DND-41 (cell line): ENCODE measurements at regions not wholly inside any gene's neighbourhood (a gene's known extent, or its start where the extent isn't known, plus 50 kb on each side); places are given as distances from the start of the nearest gene placed in this dataset.

Experiments
- EZH2 ChIP-seq: IDR thresholded peaks from 3 replicates; pipeline ENCODE4 v1.6.1; 2012; ENCODE audit warnings: borderline replicate concordance, low read depth, mild to moderate bottlenecking, moderate library complexity, low read length, inconsistent platforms; ENCODE audit not compliant: severe bottlenecking
- TF ChIP-seq, protein P1 (sequence below): IDR thresholded peaks from 2 replicates; pipeline ENCODE4 v1.5.1; 2012; ENCODE audit warnings: borderline replicate concordance, low read length, moderate library complexity, mild to moderate bottlenecking; ENCODE audit not compliant: poor library complexity, severe bottlenecking; ENCODE audit errors: extremely low read depth

DNA sequence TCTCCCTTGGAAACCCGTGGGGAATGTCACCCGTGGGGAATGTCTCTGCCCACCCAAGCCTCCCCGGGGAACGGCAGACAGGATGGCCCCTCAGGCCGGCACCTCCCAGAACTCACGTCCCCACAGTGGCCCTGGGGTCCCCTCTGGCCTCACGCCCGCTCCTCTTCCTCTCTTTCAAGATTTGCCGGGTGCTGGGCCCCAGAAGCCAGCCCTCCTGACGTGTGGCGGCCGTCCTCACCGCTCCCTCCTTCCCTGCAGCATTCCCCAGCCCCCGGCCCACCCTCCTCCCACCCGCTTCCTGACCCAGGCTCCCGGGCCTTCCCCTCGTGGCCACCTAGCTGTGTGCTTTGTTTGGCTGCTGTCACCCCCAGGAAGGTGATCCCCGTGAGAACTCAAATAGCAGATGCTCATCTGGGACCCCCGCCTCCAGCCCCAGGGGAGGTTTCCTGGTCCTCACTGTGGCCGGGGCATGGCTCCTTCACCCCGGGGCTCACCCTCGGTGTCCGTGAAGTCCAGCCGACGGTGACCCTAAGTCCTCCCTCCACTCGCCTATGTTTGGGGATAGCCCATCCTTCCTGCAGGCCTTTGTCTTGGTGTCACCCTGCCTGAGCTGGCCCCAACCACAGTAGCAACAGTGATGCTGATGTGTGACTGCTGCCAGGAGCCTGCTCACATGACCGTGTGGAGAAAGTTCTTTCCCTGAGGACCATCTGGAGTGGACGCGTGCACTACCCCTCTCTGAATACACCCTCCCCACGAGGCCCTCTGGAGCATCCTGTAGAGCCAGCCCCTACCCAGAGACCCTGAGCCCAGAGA is 163.3 kb upstream of the IER5L start:
- TF ChIP-seq, protein P1, sequence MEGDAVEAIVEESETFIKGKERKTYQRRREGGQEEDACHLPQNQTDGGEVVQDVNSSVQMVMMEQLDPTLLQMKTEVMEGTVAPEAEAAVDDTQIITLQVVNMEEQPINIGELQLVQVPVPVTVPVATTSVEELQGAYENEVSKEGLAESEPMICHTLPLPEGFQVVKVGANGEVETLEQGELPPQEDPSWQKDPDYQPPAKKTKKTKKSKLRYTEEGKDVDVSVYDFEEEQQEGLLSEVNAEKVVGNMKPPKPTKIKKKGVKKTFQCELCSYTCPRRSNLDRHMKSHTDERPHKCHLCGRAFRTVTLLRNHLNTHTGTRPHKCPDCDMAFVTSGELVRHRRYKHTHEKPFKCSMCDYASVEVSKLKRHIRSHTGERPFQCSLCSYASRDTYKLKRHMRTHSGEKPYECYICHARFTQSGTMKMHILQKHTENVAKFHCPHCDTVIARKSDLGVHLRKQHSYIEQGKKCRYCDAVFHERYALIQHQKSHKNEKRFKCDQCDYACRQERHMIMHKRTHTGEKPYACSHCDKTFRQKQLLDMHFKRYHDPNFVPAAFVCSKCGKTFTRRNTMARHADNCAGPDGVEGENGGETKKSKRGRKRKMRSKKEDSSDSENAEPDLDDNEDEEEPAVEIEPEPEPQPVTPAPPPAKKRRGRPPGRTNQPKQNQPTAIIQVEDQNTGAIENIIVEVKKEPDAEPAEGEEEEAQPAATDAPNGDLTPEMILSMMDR: no peak
- no peak for TF ChIP-seq EZH2
